RCC 7860 (cell line): ENCODE measurements at regions not wholly inside any gene's neighbourhood (a gene's known extent, or its start where the extent isn't known, plus 50 kb on each side); places are given as distances from the start of the nearest gene placed in this dataset.
"Not testable (repeated sequence)": the region's sequence is repeated elsewhere in the genome, so short reads cannot be mapped to it uniquely, and the experiment has no call there.

ENCODE experiments used
- DNase-seq: peaks from one replicate; pipeline ENCODE4 v3.0.0-alpha.2; 2015; ENCODE audit warnings: low spot score
- FAIRE-seq: peaks from 2 replicates; lab custom pipeline; 2012; peaks lifted over from hg19 to GRCh38; lab: Jason Lieb, UNC

DNA sequence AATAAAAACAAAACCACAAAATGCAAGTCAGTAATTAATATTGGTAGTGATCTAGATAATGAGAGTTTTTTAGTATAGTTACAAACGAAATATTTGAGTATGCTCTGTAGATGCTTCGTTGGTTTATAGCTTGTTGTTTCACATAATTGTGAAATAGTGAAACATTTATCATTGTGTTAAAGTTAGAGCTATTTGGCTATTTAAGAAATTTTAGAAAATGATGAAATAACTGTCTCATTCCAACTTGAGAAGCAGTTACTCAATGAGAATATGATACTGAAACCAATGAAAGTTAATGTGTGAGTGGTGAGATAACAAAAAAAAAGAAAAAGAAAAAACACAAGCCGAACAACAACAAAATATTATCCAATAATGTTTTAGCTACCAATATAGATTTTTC lies 475.6 kb upstream of the ZEB2 start:
- DNase-seq (no peak), FAIRE-seq (peak; percentile 5)

DNA sequence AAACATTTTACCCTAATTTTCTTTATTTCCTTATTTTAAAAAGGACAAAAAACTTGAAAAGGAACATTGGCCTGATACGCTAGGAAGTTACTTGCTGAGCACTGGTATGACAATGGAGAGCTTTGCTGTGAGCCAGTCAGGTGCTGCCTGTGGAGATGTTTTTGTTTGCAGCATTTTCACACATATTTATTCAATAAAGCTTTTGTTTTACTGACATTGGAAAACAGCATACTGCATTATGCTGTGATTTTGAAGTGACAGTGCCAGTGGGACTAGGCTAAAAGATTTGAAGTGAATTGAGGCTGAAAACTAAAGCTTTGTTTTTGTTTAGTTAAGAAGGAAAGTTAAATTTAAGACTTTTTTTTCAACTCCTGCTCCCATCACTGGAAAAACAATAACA lies 470.7 kb upstream of the ZEB2 start:
- no peak for FAIRE-seq
- DNase-seq: no peak

DNA sequence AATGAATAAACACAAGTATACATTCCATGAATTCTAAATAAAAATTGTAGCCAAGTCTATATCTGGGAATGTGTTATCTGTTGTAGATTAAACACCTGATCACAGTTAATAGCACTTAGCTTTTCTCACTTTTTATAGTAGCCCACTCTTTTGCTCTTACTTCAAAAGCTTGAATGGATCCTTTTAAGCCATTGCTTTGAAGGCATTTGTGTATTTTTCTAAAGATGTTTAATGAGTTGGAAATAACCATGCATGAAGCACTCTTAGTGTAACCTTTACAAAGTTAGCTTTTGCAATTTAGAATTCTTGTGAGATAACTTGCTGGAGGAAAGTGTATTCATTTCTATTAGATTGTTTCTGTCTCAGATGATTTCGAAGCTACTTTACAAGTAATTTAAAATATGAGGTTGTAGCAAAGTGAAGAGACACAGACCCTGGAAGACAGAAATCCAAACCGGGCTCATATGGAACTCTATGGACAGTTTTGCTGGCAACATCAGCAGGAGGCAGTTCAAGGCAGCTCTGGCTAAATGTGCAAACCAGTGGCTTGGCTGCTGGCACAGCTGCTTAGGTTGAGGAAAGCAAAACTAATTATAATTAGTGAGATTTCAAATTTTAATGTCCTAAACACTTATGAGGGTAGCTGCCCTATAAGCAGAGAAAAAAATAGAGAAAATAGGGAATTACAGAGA lies 469.8 kb upstream of the ZEB2 start:
- no peak for DNase-seq
- FAIRE-seq: no peak

DNA sequence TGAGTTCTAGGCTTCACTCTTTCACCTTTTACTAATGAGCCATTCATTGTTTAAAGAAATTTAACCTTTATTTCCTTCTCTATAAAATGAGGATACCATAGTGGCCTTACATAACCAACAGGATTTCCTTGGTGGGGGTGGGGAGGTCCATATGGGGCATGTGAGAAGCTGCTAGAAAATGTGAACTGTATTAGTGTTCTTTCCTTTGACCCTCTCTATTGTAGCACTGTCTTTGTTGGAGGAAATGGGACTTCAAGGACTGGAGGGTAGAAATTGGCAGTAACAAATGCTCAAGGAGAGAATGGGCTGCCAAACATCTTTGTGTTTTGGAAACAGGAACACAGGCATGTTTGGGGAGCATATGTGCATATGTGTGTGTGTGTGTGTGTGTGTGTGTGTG lies 468.7 kb upstream of the ZEB2 start:
- FAIRE-seq (no peak), DNase-seq (no peak)

DNA sequence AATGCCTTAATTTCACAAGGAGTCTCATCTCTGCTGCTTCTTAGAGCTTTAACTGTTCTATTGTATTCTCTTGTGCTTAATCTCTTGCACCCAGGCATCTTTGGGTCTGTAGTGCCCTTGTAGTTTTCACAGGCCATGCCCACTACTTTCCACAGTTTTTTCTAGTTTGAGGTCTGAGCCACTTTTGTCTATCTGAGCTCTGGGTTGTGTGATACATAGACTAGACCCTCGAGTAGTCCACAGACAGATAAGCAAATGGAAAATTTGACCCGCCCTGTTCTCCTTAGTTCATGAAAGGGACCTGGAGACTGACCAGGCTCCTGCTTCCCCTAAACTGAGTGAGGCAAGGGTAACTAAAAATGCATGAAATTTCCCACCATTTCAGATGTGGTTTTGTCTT lies 466.8 kb upstream of the ZEB2 start:
- DNase-seq (no peak), FAIRE-seq (no peak)

DNA sequence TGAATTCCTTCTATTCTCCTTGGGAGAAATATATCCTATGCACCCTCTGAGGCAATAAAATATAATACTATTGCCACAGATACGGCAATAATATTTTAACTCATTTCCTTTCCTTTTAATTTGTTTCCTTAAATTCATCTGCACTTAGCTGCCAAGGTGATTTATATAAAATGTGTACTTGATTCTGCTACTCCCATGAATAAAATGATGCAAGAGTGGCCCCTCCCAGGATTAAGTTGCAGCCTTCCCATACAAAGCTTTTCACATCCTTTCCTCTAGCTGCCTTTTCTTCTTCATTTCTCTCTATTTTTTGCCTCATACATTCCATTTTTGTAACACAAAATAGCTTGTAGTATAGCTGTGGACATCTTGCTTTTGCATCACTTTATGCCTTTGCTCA lies 464.1 kb upstream of the ZEB2 start:
- DNase-seq: no peak
- FAIRE-seq: no peak

DNA sequence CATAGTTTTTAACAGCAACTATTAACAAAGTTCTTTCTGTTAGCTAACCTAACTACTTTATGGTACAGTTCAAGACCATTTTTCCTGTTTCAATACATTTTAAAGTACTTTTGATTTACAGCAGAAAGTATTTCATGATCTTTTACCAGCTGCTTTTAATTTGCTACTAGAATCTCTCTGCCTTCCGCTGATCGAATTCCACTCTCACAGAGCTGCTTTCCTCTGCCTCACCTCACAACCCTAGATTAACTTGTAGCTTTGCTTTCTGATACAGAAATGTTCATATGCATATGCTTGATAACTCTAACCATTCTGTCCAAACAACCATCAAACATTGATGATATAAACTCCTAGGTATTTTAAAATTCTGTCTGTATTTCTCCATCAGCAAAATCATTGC lies 463.2 kb upstream of the ZEB2 start:
- FAIRE-seq (no peak), DNase-seq (no peak)

DNA sequence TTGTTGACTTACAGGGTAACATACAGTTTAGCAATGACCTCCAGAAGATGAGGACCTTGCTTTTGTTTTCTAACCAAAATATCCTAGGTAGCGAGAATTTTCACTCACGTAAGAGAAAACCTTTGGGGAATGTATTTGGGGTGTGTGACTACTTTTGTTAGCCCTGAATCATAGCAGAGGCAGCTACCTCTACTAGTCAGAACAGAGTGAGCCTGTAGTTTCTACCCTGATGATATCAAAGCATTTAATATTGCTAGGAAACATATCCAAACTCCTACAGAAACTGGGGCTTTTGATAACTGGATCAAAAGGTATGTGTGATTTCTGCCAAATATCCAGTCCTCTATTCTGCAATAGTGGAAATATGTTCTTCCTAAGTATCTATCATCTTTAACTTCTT lies 462.6 kb upstream of the ZEB2 start:
- DNase-seq (no peak), FAIRE-seq (no peak)

DNA sequence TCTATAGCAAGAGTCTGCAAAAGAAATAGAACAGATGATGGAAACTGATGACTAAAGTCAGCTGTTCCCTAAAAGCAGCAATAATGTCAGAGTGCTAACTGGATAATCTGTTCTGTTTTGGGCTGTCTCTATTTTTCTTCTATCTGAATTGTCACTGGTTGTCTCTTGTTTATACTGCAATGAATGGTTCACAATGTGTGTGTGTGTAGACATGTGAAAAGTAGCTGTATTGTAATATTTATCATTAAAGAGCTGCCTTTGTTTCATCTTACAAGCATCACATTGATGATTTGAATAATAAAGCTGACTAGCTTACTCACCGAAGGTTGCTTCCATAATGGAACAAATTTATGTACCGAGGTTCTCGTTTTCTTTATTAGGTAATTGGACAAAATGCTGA lies 456.0 kb upstream of the ZEB2 start:
- DNase-seq (no peak), FAIRE-seq (no peak)

DNA sequence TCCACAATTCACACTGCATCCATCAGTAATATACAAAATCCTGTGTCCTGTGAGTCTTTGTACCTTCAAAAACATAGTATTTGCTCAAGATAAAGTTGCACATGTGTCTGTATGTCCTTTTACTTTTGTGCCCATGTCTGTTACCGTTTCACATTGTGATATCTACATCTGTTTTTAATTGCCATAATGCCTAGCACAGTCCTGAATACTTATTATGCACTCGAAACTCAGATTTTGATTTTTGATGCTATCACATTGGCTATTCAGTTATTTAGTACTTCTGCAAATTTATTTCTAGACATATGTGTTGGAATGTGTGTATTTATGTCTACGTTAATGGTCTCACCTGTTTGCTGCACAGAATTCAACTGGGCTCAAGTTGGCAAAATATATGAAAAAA lies 452.8 kb upstream of the ZEB2 start:
- FAIRE-seq: no peak
- DNase-seq: no peak

DNA sequence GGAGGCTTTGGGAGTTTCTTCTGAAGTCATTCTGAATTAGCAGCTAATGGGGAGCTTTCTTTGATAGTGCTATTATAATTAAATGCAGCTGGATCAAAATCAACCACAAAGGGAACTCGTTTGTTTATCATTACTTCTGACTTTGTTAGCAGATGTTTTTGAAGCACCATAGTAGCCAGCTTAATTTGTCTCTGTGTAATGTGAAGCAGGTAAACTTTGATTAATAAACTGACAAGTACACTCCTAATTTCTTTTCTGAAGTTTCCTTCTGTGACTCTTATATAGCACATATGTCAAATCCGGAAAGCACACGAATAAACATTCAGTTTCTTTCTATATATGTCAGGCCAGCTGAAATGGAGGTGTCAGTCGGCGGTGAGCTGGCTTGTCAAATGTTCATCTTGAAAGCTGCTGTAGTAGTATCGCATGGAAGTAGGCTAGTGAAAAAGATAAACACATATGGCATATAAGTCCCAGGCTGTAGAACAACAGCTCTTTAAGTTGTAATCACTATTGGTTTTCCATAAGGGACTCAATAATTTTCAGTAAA lies 451.9 kb upstream of the ZEB2 start:
- no peak for DNase-seq
- no peak for FAIRE-seq

DNA sequence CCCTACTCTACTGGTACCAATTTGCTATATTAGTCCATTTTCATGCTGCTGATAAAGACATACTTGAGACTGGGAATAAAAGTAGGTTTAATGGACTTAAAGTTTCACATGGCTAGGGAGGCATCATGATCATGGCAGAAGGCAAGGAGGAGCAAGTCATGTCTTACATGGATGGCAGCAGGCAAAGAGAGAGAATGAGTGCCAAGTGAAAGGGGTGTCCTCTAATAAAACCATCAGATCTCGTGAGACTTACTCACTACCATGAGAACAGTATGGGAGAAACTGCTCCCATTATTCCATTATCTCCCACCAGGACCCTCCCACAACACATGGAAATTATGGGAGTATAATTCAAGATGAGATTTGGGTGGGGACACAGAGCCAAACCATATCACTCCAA lies 450.5 kb upstream of the ZEB2 start:
- FAIRE-seq, DNase-seq: not testable (repeated sequence)

DNA sequence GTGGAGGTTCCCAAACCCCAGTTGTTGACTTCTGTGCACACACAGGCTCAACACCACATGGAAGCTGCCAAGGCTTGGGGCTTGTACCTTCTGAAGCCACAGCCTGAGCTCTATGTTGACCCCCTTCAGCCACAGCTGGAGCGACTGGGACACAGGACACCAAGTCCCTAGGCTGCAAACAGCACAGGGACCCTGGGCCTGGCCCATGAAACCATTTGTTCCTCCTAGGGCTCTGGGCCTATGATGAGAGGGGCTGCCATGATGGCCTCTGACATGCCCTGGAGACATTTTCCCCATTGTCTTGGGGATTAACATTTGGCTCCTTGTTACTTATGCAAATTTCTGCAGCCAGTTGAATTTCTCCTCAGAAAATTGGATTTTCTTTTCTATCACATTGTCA lies 449.6 kb upstream of the ZEB2 start:
- not testable (repeated sequence) for FAIRE-seq, DNase-seq

DNA sequence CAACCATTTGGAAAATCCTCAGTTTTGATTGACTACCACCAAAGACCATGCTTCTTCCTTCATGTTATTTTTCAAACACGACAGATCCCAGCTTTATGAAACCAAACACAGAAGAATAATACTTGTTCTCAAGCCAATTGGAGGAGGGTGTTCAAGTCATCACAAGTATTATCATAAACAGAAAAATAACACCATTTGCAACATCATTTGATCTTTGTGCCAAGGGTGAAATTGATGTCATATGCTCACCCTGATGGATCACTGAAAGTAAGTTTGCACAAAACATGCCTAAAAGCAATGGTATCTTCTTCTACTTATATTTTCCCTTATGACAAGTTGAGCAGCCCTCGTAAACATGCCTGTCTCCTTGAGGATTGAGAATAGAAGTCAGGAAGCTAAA lies 448.0 kb upstream of the ZEB2 start:
- DNase-seq: no peak
- no peak for FAIRE-seq

DNA sequence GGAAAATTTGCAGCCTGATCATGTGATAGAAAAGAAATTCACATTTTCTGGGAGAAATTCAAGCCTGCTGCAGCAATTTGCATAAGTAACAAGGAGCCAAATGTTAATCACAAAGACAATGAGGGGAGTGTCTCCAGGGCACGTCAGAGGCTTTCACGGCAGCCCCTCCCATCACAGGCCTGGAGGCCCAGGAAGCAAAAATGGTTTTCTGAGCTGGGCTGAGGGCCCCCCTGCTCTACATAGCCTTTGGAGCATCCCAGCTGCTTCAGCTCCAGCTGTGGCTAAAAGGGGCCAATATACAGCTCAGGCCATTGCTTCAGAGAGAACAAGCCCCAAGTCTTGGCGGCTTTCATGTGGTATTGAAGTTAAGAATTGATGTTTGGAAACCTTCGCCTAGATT lies 445.3 kb upstream of the ZEB2 start:
- DNase-seq (no peak), FAIRE-seq (no peak)

DNA sequence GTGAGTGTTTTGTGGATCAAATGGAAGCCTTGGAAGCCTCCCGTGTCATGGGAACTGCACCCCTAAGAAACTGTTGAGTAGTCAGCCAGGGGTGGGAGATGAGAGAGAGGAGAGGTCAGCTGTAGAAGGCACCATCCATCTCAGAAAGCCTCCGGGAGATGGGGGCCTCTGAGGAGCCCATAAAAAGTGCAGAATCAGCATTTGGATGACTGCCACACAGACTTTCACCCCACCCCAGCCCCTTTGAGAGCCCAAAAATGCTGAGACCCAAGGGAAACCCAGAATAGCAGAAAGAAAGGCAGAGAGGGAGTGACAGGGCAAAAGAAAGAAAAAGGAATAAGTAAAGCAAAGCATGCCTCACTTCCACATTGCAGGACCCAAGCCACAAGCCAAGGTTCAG lies 443.1 kb upstream of the ZEB2 start:
- DNase-seq: no peak
- no peak for FAIRE-seq

DNA sequence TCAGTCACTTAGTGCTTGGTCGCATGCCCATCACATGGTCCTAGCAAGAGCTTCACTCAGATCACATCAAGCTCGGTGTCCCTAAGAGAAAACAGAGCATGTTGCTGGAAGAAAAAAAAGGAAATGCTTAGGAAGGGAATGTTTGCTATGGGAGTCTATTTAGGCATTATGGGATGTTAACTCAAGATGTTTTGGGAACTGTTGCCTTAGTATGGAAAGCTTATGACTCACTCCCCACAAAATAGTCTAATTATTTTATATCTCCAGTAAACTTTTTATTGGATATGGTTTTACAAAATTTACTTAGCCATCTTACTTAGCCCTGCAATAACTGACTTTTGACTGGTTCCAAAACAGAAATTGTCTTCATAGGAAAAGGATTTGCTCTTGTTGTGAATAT lies 439.5 kb upstream of the ZEB2 start:
- no peak for DNase-seq
- no peak for FAIRE-seq

DNA sequence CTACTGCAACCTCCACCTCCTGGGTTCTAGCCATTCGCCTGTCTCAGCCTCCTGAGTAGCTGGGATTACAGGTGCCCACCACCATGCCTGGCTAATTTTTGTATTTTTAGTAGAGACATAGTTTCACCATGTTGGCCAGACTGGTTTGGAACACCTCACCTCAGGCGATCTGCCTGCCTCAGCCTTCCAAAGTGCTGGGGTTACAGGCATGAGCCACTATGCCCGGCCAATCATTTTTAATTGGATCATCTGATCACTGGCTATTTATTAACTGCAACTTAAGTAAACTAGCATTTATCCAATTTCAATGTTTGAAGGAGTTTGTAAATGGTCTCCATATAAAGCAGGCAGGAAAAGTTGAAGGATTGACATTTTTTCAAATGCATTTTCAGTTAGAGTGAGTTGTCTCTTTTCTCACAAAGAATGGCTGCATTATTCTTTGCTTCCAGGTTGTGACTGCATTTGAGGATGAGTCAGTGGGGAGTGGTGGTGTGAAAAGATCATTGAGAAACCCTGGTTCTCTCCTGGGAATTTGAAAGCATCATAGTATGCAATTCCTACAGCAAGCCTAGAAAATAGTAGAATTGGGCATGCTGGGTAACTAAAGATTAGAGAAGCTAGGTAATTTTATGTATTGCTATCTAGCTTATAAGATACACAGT lies 431.1 kb upstream of the ZEB2 start:
- DNase-seq (peak; percentile 24), FAIRE-seq (peak; percentile 47)

DNA sequence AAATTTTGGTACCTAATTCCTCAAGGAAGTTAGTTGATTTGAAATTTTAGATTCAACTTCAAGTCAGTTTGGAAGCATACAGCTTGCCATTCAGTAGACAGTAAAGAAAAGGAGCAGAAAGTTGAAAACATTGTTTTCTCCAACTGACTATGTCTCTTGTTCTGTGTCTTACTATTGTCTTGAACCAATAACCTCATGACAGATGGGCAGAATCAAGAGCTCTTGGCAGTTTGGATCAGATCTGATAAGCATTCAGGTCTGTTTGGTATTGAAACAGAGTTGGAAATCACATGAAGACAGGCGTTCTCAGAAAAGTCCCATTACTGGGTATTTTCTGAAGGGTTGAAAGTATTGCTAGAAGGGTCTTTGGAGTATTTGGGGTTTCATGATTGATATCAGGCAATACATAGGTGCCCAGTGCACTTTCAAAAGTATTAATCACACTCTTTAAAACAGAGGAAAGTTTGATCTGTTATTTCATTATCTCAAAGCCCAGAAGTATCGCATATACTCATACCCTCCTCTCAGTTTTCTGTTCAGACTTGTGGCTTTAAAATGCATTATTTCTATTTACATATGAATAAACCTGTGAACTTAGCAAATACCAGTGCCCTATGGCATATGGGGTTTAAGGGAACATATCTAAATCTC lies 428.4 kb upstream of the ZEB2 start:
- FAIRE-seq: no peak
- no peak for DNase-seq

DNA sequence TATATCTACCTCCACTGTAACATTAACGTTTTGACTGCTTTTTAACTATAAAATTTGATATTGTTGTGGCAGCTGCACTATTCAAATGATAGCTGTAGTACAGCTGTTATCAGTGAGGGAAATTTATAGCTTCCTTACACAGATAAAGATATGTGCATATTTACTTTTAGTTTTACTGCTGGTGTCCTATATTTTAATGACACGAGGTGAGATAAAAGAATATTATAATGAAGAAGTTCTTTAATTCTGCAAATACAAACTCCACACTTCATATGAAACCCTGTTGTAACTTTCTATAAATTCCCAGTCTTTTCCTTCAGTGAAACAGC lies 427.8 kb upstream of the ZEB2 start:
- DNase-seq: no peak
- FAIRE-seq: no peak

DNA sequence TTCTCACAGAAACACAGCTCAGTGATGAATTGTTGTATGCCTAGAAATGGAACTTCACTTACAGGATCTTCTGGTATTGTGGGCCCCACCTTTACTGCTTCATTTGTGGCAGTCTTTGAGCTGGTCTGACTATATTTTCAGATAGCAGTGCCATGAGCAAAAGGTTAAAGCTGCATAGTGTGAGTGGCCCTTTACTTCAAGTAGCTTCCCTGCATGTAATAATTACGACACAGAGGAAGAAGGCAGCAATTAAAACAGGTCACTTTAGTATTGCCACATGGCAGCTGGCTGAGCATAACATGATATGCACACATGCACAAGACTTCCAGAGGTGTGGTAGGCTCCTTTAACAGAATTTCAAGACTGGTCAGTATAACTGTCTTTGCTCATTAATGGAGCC lies 426.3 kb upstream of the ZEB2 start:
- DNase-seq: no peak

DNA sequence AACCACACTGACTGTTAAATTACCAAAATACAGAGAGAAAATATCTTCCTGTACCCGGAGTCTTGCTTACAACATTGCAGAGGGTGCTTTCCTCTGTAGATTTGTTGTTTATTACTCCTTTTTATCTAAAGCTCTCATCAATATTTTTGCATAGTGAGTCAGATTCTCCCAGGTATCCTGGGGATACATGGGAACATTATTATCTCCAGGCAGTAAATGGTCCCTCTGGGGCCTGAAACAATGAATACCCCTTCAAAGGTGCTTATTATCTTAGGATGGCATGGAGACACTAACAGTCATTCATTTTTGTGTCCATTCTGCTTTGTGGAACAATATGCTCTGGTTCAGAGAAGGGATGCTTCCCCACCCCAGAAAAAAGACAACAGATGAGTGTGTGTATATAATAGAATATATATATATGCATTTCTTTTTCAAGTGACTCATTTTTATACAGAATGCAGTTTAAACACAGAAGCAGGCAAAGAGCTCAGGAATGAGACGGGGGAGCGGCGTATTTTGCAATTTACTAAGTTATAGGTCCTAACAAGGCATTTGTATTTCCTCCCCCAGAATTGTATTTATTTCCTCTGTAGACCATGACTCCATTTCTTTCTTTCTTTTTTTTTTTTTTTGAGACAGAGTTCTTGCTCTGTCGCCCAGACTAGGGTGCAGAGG lies 424.8 kb upstream of the ZEB2 start:
- DNase-seq: no peak
- no peak for FAIRE-seq

More for the DNA sequence above, 426.3 kb upstream of the ZEB2 start:
- FAIRE-seq: no peak
